Uterus (tissue), 2 donors: ENCODE measurements at regions not wholly inside any gene's neighbourhood (a gene's known extent, or its start where the extent isn't known, plus 50 kb on each side); places are given as distances from the start of the nearest gene placed in this dataset.

ENCODE experiments used
- CTCF ChIP-seq, 4 experiments: fragments of 200-600 bp in 2 of 4; fragments of 450-650 bp in 2 of 4; sonication (generic) in 2 of 4; IDR thresholded peaks; one replicate each; pipeline ENCODE4 v1.5.1; 2016 to 2019; ENCODE audit warnings: antibody characterized with exemption in 4 of 4, mild to moderate bottlenecking in 2 of 4, moderate library complexity in 1 of 4
- POLR2A ChIP-seq, 2 donors: fragments of 450-650 bp; IDR thresholded peaks; one replicate each; pipeline ENCODE4 v1.6.1; 2016; ENCODE audit warnings: antibody characterized with exemption in 2 of 2, mild to moderate bottlenecking in 1 of 2, moderate library complexity in 1 of 2

GRCh38 chr6:100230953-100231316 lies 233.8 kb downstream of the SIM1 start:
- no peak for TF ChIP-seq POLR2A (IDR thresholded peaks at IDR 0.05)
- no peak for TF ChIP-seq CTCF (IDR thresholded peaks at IDR 0.05)
